Spleen (tissue), 11 donors: ENCODE measurements at regions not wholly inside any gene's neighbourhood (a gene's known extent, or its start where the extent isn't known, plus 50 kb on each side); places are given as distances from the start of the nearest gene placed in this dataset.

Experiments
- DNase-seq: peaks from one replicate; pipeline ENCODE4 v3.0.0-alpha.2; 2020
- H3K27ac ChIP-seq, 8 donors: fragments of 200-600 bp; sonication (generic) in 7 of 8; 1 replicate in 4 of 8; 2 replicates in 4 of 8; pipeline versions ENCODE4 v1.5.0 to v1.8.0; 2016 to 2021; ENCODE audit warnings: inconsistent platforms in 4 of 8, mild to moderate bottlenecking in 4 of 8, moderate library complexity in 1 of 8
- H3K27me3 ChIP-seq, 7 donors: fragments of 200-600 bp; sonication (generic) in 6 of 7; replicated peaks in 1 of 7; 1 replicate in 4 of 7; 2 replicates in 3 of 7; pipeline versions ENCODE4 v1.5.0 to v1.8.0; 2016 to 2021; ENCODE audit warnings: inconsistent platforms in 3 of 7, mild to moderate bottlenecking in 1 of 7
- H3K36me3 ChIP-seq, 6 donors: fragments of 200-600 bp; sonication (generic) in 5 of 6; 1 replicate in 4 of 6; 2 replicates in 2 of 6; pipeline versions ENCODE4 v1.5.0 to v1.8.0; 2016 to 2021; ENCODE audit warnings: inconsistent platforms in 2 of 6
- H3K4me1 ChIP-seq, 6 donors: fragments of 200-600 bp; sonication (generic) in 5 of 6; 1 replicate in 3 of 6; 2 replicates in 3 of 6; pipeline versions ENCODE4 v1.5.0 to v1.8.0; 2016 to 2021; ENCODE audit warnings: inconsistent platforms in 3 of 6
- H3K4me3 ChIP-seq, 8 donors: fragments of 200-600 bp; sonication (generic) in 7 of 8; 1 replicate in 4 of 8; 2 replicates in 4 of 8; pipeline versions ENCODE4 v1.5.0 to v1.8.0; 2016 to 2021; ENCODE audit warnings: inconsistent platforms in 4 of 8, mild to moderate bottlenecking in 4 of 8, moderate library complexity in 2 of 8
- H3K9me3 ChIP-seq, 8 donors: fragments of 200-600 bp; sonication (generic) in 7 of 8; 1 replicate in 4 of 8; 2 replicates in 4 of 8; pipeline versions ENCODE4 v1.5.0 to v1.8.0; 2016 to 2021; ENCODE audit warnings: inconsistent platforms in 4 of 8
- CTCF ChIP-seq, 11 experiments: fragments of 200-600 bp in 7 of 11; fragments of 450-650 bp in 4 of 11; sonication (generic) in 4 of 11; IDR thresholded peaks in 8 of 11; conservative IDR thresholded peaks in 3 of 11; 1 replicate in 7 of 11; 2 replicates in 4 of 11; pipeline versions ENCODE4 v1.4.0 to v1.8.0; 2016 to 2021; ENCODE audit warnings: antibody characterized with exemption in 11 of 11, inconsistent platforms in 4 of 11, mild to moderate bottlenecking in 1 of 11
- POLR2A ChIP-seq, 3 donors: fragments of 450-650 bp; IDR thresholded peaks; one replicate each; pipeline ENCODE4 v1.5.1; 2017; ENCODE audit warnings: antibody characterized with exemption in 3 of 3, mild to moderate bottlenecking in 1 of 3
- POLR2AphosphoS5 ChIP-seq, 3 donors: sonication (generic); formaldehyde crosslinking; IDR thresholded peaks; one replicate each; pipeline ENCODE4 v1.5.1; 2017; ENCODE audit warnings: antibody characterized with exemption in 3 of 3
- WGBS, 5 donors: extraction: QIAGEN DNeasy Blood & Tissue Kit in 3 of 5; methylation state at CpG; one replicate each; pipeline versions ENCODE4 v1.1.5 to v1.1.7; 2013 to 2018; 5-methylcytosine and 5-hydroxymethylcytosine counted together
- intact Hi-C: fragments of 100-400 bp; cut with DNase I; formaldehyde crosslinking; loops from one replicate; pipeline ENCODE4 v1.15.0; 2023; ENCODE audit warnings: low total_unique reads
- donor health status: healthy with polysubstance abuse.
- donor health status: DM: no; HTN: no; CAD: no; lungs with moderate emphysema.
- donor health status: DM: no; HTN: no; CAD: no.
- donor health status: Bipolar disorder and iron deficiency.
- donor health status: healthy.
- donor health status: DM: no; HTN: no; CAD: no.
- donor health status: DM: yes; HTN: yes; CAD: no.

GRCh38 chr2:123692121-123692520 lies 333.0 kb upstream of the CNTNAP5 start:
- no peaks in the 10 kb centered on the region for H3K27me3 ChIP-seq

GRCh38 chr2:123693836-123694235 lies 331.3 kb upstream of the CNTNAP5 start:
- WGBS, 5 donors = 22 to 35% (median 29%) methylated on average over 1 of the region's 1 CpG
- Histone ChIP-seq H3K4me3 (no peak overlapping the region), H3K36me3 (no peaks in the 10 kb centered on the region), H3K4me1 (no peaks in the 10 kb centered on the region), H3K27me3 (no peaks in the 10 kb centered on the region), H3K9me3 (peaks cover 0 to 7% (median 0%) of the 10 kb centered on the region in 8 donors), H3K27ac (no peak overlapping the region)
- TF ChIP-seq POLR2A (IDR thresholded peaks at IDR 0.05) = no peak
- TF ChIP-seq CTCF (IDR thresholded peaks at IDR 0.05 in 8 of 11, conservative IDR thresholded peaks at IDR 0.05 in 3 of 11) = no peak
- no peak for TF ChIP-seq POLR2AphosphoS5 (IDR thresholded peaks at IDR 0.05)
- no peak for DNase-seq
- intact Hi-C loops = no loop called here

More at GRCh38 chr2:123692121-123692520, 333.0 kb upstream of the CNTNAP5 start:
- intact Hi-C loops = no loop called here
- no peak for TF ChIP-seq POLR2A (IDR thresholded peaks at IDR 0.05)
- TF ChIP-seq CTCF (IDR thresholded peaks at IDR 0.05 in 8 of 11, conservative IDR thresholded peaks at IDR 0.05 in 3 of 11) = no peak
- no peak for TF ChIP-seq POLR2AphosphoS5 (IDR thresholded peaks at IDR 0.05)
- WGBS, 5 donors = 75 to 90% (median 84%) methylated on average over 2 of the region's 2 CpGs
- DNase-seq = no peak
- peak overlapping the region in 3 of 8 donors; percentile 18 to 57 (median 37) for H3K27ac ChIP-seq
- H3K4me3 ChIP-seq = no peak overlapping the region
- no peaks in the 10 kb centered on the region for H3K4me1 ChIP-seq
- H3K36me3 ChIP-seq = no peaks in the 10 kb centered on the region
- H3K9me3 ChIP-seq = peaks cover 0 to 21% (median 3%) of the 10 kb centered on the region in 8 donors

GRCh38 chr2:123695426-123695825 lies 329.7 kb upstream of the CNTNAP5 start:
- no peak for DNase-seq

GRCh38 chr2:123696021-123696420 lies 329.1 kb upstream of the CNTNAP5 start:
- intact Hi-C loops = no loop called here
- TF ChIP-seq POLR2AphosphoS5 (IDR thresholded peaks at IDR 0.05) (no peak), CTCF (IDR thresholded peaks at IDR 0.05 in 8 of 11, conservative IDR thresholded peaks at IDR 0.05 in 3 of 11) (no peak), POLR2A (IDR thresholded peaks at IDR 0.05) (no peak)

More at GRCh38 chr2:123695426-123695825, 329.7 kb upstream of the CNTNAP5 start:
- H3K27me3 ChIP-seq = no peaks in the 10 kb centered on the region
- intact Hi-C loops = no loop called here
- no peaks in the 10 kb centered on the region for H3K9me3 ChIP-seq
- TF ChIP-seq CTCF (IDR thresholded peaks at IDR 0.05 in 8 of 11, conservative IDR thresholded peaks at IDR 0.05 in 3 of 11) (no peak), POLR2AphosphoS5 (IDR thresholded peaks at IDR 0.05) (no peak), POLR2A (IDR thresholded peaks at IDR 0.05) (no peak)
- WGBS, 5 donors = 60 to 77% (median 67%) methylated on average over 4 of the region's 4 CpGs
- H3K36me3 ChIP-seq = no peaks in the 10 kb centered on the region
- no peak overlapping the region for H3K27ac ChIP-seq
- no peaks in the 10 kb centered on the region for H3K4me1 ChIP-seq
- no peak overlapping the region for H3K4me3 ChIP-seq

More at GRCh38 chr2:123696021-123696420, 329.1 kb upstream of the CNTNAP5 start:
- no peaks in the 10 kb centered on the region for H3K27me3 ChIP-seq
- H3K4me3 ChIP-seq = no peak overlapping the region
- H3K27ac ChIP-seq = no peak overlapping the region
- H3K4me1 ChIP-seq = no peaks in the 10 kb centered on the region
- H3K36me3 ChIP-seq = no peaks in the 10 kb centered on the region
- 43 to 56% (median 52%) methylated on average over 4 of the region's 4 CpGs for WGBS, 5 donors
- no peaks in the 10 kb centered on the region for H3K9me3 ChIP-seq
- DNase-seq = no peak
